Posterior vena cava (tissue), 2 donors: ENCODE measurements at regions not wholly inside any gene's neighbourhood (a gene's known extent, or its start where the extent isn't known, plus 50 kb on each side); places are given as distances from the start of the nearest gene placed in this dataset.
"Not testable (repeated sequence)": the region's sequence is repeated elsewhere in the genome, so short reads cannot be mapped to it uniquely, and the experiment has no call there.

Experiments used
- DNase-seq: peaks from one replicate; pipeline ENCODE4 v3.0.0-alpha.2; 2020; ENCODE audit warnings: low spot score
- intact Hi-C, 2 donors: fragments of 100-400 bp; cut with DNase I; formaldehyde crosslinking; loops; one replicate each; pipeline versions ENCODE4 v1.14.1 to v1.14.2; 2022 to 2023
- donor health status: DM: yes; HTN: yes; CAD: no.
- donor health status: DM: yes; HTN: yes; CAD: no.

- DNase-seq: no peak
- intact Hi-C loops: no loop called here
Measured at GRCh38 chr1:172717722-172718465, 59.0 kb downstream of the FASLG start.

- no peak for DNase-seq
- intact Hi-C loops: no loop called here
Measured at GRCh38 chr1:172719066-172719627, 60.2 kb downstream of the FASLG start.

- no peak for DNase-seq
- intact Hi-C loops: loop anchor here in 1 of 2 donors (10.0 kb wide), 1 partner anchor 265 kb away; no protein-coding TSS in a partner anchor
Measured at GRCh38 chr1:172719694-172720138, 60.8 kb downstream of the FASLG start.

GRCh38 chr1:172720339-172720738 lies 61.4 kb downstream of the FASLG start:
- intact Hi-C loops: loop anchor here in 1 of 2 donors (10.0 kb wide), 1 partner anchor 266 kb away; no protein-coding TSS in a partner anchor
- DNase-seq: no peak

GRCh38 chr1:172723251-172723650 lies 64.3 kb downstream of the FASLG start:
- no peak for DNase-seq
- intact Hi-C loops: loop anchor here in 1 of 2 donors (10.0 kb wide), 1 partner anchor 268 kb away; no protein-coding TSS in a partner anchor

GRCh38 chr1:172724232-172724631 lies 65.3 kb downstream of the FASLG start:
- intact Hi-C loops: loop anchor here in 1 of 2 donors (10.0 kb wide), 1 partner anchor 269 kb away; no protein-coding TSS in a partner anchor
- no peak for DNase-seq

GRCh38 chr1:172724765-172725613 lies 66.1 kb downstream of the FASLG start:
- no peak for DNase-seq
- intact Hi-C loops: loop anchor here in 1 of 2 donors (10.0 kb wide), 1 partner anchor 270 kb away; no protein-coding TSS in a partner anchor

GRCh38 chr1:172726740-172727139 lies 67.8 kb downstream of the FASLG start:
- no peak for DNase-seq
- intact Hi-C loops: loop anchor here in 1 of 2 donors (1.0 to 10.0 kb wide), 2 partner anchors 25 to 272 kb away; no protein-coding TSS in a partner anchor

- DNase-seq: no peak
- intact Hi-C loops: loop anchor here in 1 of 2 donors (1.0 to 10.0 kb wide), 2 partner anchors 24 to 273 kb away; no protein-coding TSS in a partner anchor
Measured at GRCh38 chr1:172727275-172727857, 68.5 kb downstream of the FASLG start.

GRCh38 chr1:172727956-172728603 lies 69.2 kb downstream of the FASLG start:
- DNase-seq: no peak
- intact Hi-C loops: loop anchor here in 1 of 2 donors (1.0 to 10.0 kb wide), 2 partner anchors 23 to 273 kb away; no protein-coding TSS in a partner anchor

- intact Hi-C loops: loop anchor here in 1 of 2 donors (10.0 kb wide), 1 partner anchor 274 kb away; no protein-coding TSS in a partner anchor
- DNase-seq: not testable (repeated sequence)
Measured at GRCh38 chr1:172728705-172729104, 69.8 kb downstream of the FASLG start.

- intact Hi-C loops: no loop called here
- DNase-seq: no peak
Measured at GRCh38 chr1:172732427-172732826, 73.5 kb downstream of the FASLG start.

- intact Hi-C loops: no loop called here
- no peak for DNase-seq
Measured at GRCh38 chr1:172733815-172734214, 74.9 kb downstream of the FASLG start.

GRCh38 chr1:172738389-172738788 lies 79.5 kb downstream of the FASLG start:
- no peak for DNase-seq
- intact Hi-C loops: no loop called here

- intact Hi-C loops: loop anchor here in 1 of 2 donors (10.0 kb wide), 1 partner anchor 462 kb away; the partner anchor contains the start of gene TNFSF4
- DNase-seq: no peak
Measured at GRCh38 chr1:172742599-172743500, 83.9 kb downstream of the FASLG start.

- intact Hi-C loops: loop anchor here in 1 of 2 donors (10.0 kb wide), 1 partner anchor 460 kb away; the partner anchor contains the start of gene TNFSF4
- no peak for DNase-seq
Measured at GRCh38 chr1:172745014-172745413, 86.1 kb downstream of the FASLG start.
